ENCODE measurements at regions not wholly inside any gene's neighbourhood (a gene's known extent, or its start where the extent isn't known, plus 50 kb on each side); places are given as distances from the start of the nearest gene placed in this dataset.

- TF ChIP-seq CTCF (IDR thresholded peaks at IDR 0.05) (no peak), POLR2A (IDR thresholded peaks at IDR 0.05) (no peak), POLR2AphosphoS5 (IDR thresholded peaks at IDR 0.05) (no peak)
These were observed 477.7 kb downstream of the TNS1 start for GRCh38 chr2:217525076-217525475.

Data from prostate gland (tissue), 2 donors.